ENCODE measurements at regions not wholly inside any gene's neighbourhood (a gene's known extent, or its start where the extent isn't known, plus 50 kb on each side); places are given as distances from the start of the nearest gene placed in this dataset.

DNA sequence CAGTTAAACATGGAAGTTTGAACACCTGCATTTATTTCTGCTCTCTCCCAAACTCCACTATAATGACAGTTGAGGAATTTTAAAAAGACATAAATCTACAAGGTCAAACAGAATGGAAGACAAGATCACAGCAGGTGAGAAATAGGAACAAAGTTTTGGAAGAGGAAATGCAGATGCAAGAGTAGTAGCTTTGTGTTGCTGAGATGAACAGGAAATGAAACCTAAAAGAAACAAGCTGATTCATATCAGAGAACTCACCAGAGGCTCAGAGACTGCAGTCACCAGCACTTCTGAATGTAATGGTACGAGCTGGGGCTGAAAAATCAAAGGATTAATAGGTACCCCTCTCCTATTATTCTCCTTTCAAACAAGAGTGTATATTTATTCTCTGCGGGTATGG lies 459.9 kb downstream of the RAP2B start:
- FAIRE-seq (peak; percentile 70), DNase-seq (ENCODE audit: insufficient read length, low spot score) (no peak)
- TF ChIP-seq, protein P1, sequence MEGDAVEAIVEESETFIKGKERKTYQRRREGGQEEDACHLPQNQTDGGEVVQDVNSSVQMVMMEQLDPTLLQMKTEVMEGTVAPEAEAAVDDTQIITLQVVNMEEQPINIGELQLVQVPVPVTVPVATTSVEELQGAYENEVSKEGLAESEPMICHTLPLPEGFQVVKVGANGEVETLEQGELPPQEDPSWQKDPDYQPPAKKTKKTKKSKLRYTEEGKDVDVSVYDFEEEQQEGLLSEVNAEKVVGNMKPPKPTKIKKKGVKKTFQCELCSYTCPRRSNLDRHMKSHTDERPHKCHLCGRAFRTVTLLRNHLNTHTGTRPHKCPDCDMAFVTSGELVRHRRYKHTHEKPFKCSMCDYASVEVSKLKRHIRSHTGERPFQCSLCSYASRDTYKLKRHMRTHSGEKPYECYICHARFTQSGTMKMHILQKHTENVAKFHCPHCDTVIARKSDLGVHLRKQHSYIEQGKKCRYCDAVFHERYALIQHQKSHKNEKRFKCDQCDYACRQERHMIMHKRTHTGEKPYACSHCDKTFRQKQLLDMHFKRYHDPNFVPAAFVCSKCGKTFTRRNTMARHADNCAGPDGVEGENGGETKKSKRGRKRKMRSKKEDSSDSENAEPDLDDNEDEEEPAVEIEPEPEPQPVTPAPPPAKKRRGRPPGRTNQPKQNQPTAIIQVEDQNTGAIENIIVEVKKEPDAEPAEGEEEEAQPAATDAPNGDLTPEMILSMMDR (IDR thresholded peaks at IDR 0.05; ENCODE audit: insufficient read depth, missing control alignments) = no peak

DNA sequence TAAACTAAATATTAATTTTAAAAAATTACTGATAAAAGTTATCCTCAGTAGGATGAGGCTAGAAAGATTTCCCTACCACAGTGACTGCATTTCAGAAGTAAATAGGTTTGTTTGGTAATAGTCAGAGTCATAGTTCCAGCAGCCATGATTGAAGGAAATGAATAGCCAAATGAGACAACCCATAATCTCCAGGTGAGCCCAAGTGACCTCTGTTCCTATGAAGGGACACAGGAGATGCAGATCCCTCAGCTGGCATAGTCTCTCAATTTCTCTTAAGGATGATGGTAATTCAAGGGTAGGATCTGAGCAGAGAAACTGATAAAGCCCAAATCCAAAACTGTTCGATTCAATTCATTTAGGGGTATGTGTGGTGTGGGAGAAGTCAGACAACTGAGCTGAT lies 461.8 kb downstream of the RAP2B start:
- TF ChIP-seq, protein P1 (IDR thresholded peaks at IDR 0.05; ENCODE audit: insufficient read depth, missing control alignments) = no peak
- FAIRE-seq (no peak), DNase-seq (ENCODE audit: insufficient read length, low spot score) (no peak)

DNA sequence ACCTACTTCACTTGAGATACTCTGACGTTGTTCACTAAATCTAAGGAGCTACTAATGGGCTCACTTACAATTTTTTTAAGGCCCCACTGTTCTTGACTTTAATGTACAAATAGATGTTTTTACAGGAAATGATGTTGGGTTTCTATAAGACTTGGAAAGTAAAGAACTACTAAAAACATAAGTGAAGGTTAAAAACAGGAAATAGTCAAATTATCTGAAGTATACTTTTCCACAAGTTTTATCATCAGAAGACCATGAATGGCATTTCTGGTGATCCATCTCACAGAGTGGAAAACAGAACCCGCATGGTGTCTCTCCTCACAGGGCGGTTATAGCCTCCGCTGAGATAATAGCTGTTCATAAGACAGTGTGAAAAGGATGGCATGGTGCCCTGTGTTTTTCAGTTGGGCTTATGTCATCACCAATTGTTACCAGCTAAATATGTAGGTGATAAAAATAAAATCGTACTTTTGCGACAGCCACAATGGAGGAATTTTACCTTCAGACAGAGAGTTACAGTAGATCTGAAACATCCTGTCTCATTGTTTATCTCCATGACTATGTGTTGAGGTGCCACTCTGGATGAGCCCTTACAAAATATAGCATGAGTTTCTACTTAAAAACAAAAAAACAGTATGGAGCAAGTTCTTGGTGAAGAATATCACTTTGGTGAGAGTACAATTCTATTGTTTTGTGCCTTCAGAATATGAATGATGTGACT lies 462.4 kb downstream of the RAP2B start:
- no peak for DNase-seq (ENCODE audit: insufficient read length, low spot score)
- TF ChIP-seq, protein P1 (IDR thresholded peaks at IDR 0.05; ENCODE audit: insufficient read depth, missing control alignments) = no peak
- no peak for FAIRE-seq

GRCh38 chr3:153625506-153625905 lies 463.5 kb downstream of the RAP2B start:
- TF ChIP-seq, protein P1 (IDR thresholded peaks at IDR 0.05; ENCODE audit: insufficient read depth, missing control alignments) = peak; percentile 53
- no peak for DNase-seq (ENCODE audit: insufficient read length, low spot score)
- peak; percentile 16 for FAIRE-seq

DNA sequence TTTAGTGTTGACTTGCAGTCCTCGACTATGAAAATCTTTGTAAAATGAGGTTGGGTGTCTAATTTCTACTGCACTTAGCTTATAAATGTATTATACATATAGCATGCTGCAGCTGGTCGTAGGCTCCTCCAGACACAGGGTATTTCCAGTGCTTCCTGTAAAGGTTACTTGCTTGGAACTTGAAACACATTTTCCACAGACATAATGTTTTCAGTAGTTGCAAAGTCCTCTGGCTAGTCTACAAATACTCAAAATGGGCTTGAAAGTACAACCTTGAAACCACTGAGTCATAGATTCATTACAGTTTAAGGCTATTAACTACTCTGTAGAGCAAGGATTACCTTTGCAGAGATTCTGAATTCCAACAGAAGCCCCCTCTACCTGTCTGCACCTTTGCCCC lies 464.1 kb downstream of the RAP2B start:
- FAIRE-seq (no peak), DNase-seq (ENCODE audit: insufficient read length, low spot score) (no peak)
- TF ChIP-seq, protein P1 (IDR thresholded peaks at IDR 0.05; ENCODE audit: insufficient read depth, missing control alignments) = no peak

DNA sequence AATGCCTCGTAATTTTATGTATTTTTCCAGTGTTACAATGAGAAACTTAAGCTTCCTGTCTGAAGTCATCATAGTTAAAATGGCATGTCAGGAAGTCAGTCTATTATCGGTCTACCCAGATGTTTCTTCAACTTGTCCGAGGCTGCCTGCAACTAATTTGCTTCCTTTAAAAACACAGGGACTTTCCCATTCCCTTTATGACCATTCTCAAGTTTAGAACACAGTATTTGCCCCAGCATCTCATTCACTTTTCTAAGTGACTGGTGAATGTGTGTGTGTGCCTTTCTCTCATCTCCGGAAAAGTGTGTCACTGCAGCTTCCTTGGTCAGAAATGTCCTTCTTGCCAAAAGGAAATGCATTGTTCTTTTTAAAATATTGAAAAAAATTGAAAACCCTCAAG lies 466.6 kb downstream of the RAP2B start:
- TF ChIP-seq, protein P1 (IDR thresholded peaks at IDR 0.05; ENCODE audit: insufficient read depth, missing control alignments) = no peak
- FAIRE-seq (peak; percentile 21), DNase-seq (ENCODE audit: insufficient read length, low spot score) (no peak)

GRCh38 chr3:153629148-153629547 lies 467.1 kb downstream of the RAP2B start:
- DNase-seq (ENCODE audit: insufficient read length, low spot score) (no peak), FAIRE-seq (peak; percentile 93)
- TF ChIP-seq, protein P1 (IDR thresholded peaks at IDR 0.05; ENCODE audit: insufficient read depth, missing control alignments) = no peak

All from D721Med (cell line).